ENCODE measurements at regions not wholly inside any gene's neighbourhood (a gene's known extent, or its start where the extent isn't known, plus 50 kb on each side); places are given as distances from the start of the nearest gene placed in this dataset.
"Not testable (repeated sequence)": the region's sequence is repeated elsewhere in the genome, so short reads cannot be mapped to it uniquely, and the experiment has no call there.

DNA sequence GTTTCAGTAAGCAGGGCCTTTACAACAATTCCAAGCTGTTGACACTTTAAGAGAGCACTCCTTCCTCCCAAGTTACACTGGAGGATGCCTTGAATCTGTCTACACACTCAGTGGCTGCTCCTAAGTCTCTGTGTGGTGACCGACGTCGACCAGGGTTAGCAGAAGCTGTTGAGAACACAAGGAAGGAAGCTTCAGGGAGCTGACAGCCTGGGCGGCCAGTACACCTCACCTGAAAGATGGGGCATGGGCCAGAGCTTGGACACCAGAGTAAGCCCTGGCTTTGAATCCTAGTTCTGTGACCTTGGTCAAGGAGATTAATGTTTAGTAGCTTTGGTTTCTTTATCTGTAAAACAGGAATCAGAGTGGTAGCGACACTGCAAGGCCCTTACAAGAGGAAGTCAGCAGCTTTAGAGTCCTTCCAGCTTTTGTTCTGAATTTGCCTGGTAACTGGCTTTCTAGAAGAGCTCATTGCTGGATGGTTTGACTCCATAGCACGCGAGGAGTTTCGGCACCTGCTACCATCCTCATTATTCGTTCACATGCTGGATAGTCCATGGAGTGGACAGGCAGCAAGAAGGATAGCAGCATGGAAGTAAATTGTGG is 214.2 kb downstream of the FGF9 start:
- H3K9me3 Mint-ChIP-seq = no peaks in the 10 kb centered on the region
- peaks cover 6% of the 10 kb centered on the region for H3K4me1 Mint-ChIP-seq (ENCODE audit: low read depth)
- ChIA-PET CTCF (interaction anchor here (1.0 to 1.3 kb wide), 2 partner anchors 13 to 247 kb away, joined by 3 to 4 read pairs; no protein-coding TSS in a partner anchor), POLR2A (no interaction called here)
- no peak overlapping the region for H3K4me3 Mint-ChIP-seq
- intact Hi-C loops (cut with micrococcal nuclease) = no loop called here
- H3K36me3 Mint-ChIP-seq = no peaks in the 10 kb centered on the region
- H3K27me3 Mint-ChIP-seq = no peaks in the 10 kb centered on the region
- DNase-seq = no peak
- no peak overlapping the region for H3K27ac Mint-ChIP-seq

GRCh38 chr13:21885714-21886224 is 214.9 kb downstream of the FGF9 start:
- Mint-ChIP-seq H3K27ac (no peak overlapping the region), H3K4me1 (ENCODE audit: low read depth) (peaks cover 6% of the 10 kb centered on the region), H3K36me3 (no peaks in the 10 kb centered on the region), H3K9me3 (no peaks in the 10 kb centered on the region), H3K4me3 (no peak overlapping the region), H3K27me3 (no peaks in the 10 kb centered on the region)
- ChIA-PET CTCF (interaction anchor here (1.0 to 1.3 kb wide), 2 partner anchors 13 to 247 kb away, joined by 3 to 4 read pairs; no protein-coding TSS in a partner anchor), POLR2A (no interaction called here)
- DNase-seq = no peak
- intact Hi-C loops (cut with micrococcal nuclease) = no loop called here

DNA sequence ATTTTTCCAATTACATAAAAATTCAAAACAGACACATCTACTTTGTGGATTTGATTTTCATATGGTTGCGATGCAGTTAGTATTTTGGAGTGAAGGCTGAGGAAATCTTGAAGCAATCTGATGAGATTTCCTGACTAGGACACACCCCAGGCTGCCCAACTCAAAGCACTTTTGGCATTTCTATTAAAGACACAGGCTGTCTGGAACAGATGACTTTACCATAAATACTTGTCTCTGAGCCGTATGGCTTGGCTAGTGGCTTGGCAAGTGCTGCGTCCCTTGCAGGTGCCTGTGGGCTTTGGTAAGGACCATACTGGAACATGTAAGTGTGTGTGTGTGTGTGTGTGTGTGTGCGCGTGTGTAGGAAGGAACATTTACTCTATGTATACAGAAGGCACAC is 218.8 kb downstream of the FGF9 start:
- no peaks in the 10 kb centered on the region for H3K36me3 Mint-ChIP-seq
- H3K4me1 Mint-ChIP-seq (ENCODE audit: low read depth) = peaks cover 6% of the 10 kb centered on the region
- no peaks in the 10 kb centered on the region for H3K9me3 Mint-ChIP-seq
- DNase-seq = no peak
- no peak overlapping the region for H3K27ac Mint-ChIP-seq
- H3K27me3 Mint-ChIP-seq = no peaks in the 10 kb centered on the region
- H3K4me3 Mint-ChIP-seq = no peak overlapping the region
- ChIA-PET POLR2A (no interaction called here), CTCF (no interaction called here)
- intact Hi-C loops (cut with micrococcal nuclease) = no loop called here

DNA sequence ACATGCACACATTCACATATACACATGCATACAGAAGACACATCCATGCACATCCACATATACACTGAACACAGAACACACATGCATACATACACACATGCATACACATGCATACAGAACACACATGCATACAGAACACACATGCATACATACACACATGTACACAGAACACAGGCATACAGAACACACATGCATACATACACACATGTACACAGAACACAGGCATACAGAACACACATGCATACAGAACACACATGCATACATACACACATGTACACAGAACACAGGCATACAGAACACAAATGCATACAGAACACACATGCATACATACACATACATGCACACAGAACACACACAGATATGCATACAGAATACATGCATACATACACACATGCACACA is 219.3 kb downstream of the FGF9 start:
- H3K4me1 Mint-ChIP-seq (ENCODE audit: low read depth); H3K4me3 Mint-ChIP-seq; H3K9me3 Mint-ChIP-seq; H3K27me3 Mint-ChIP-seq; DNase-seq; H3K27ac Mint-ChIP-seq; POLR2A ChIA-PET; H3K36me3 Mint-ChIP-seq; intact Hi-C loops (cut with micrococcal nuclease); CTCF ChIA-PET: not testable (repeated sequence)

DNA sequence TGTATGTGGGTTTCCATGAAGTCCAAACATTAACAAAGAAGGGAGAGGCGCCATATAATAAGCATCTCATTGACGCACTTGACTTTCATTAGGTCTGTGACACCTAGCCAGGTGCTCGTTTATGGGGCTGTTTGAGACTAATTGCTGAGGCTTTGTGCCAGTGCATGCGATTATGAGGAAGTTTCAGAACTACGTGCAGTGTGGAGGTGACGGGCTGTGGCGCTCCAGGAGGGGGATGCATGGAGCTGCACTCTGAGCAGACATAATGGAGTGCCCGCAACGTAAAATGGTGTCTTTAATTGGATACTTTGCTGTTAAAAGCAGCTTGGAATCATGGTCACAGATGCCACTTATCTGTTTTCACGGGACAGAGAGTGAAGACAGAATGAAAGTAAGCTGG is 223.2 kb downstream of the FGF9 start:
- H3K27me3 Mint-ChIP-seq = no peaks in the 10 kb centered on the region
- intact Hi-C loops (cut with micrococcal nuclease) = no loop called here
- DNase-seq = no peak
- no peaks in the 10 kb centered on the region for H3K9me3 Mint-ChIP-seq
- CTCF ChIA-PET = no interaction called here
- H3K36me3 Mint-ChIP-seq = no peaks in the 10 kb centered on the region
- POLR2A ChIA-PET = no interaction called here
- H3K4me3 Mint-ChIP-seq = no peak overlapping the region
- H3K4me1 Mint-ChIP-seq (ENCODE audit: low read depth) = no peaks in the 10 kb centered on the region
- H3K27ac Mint-ChIP-seq = no peak overlapping the region

DNA sequence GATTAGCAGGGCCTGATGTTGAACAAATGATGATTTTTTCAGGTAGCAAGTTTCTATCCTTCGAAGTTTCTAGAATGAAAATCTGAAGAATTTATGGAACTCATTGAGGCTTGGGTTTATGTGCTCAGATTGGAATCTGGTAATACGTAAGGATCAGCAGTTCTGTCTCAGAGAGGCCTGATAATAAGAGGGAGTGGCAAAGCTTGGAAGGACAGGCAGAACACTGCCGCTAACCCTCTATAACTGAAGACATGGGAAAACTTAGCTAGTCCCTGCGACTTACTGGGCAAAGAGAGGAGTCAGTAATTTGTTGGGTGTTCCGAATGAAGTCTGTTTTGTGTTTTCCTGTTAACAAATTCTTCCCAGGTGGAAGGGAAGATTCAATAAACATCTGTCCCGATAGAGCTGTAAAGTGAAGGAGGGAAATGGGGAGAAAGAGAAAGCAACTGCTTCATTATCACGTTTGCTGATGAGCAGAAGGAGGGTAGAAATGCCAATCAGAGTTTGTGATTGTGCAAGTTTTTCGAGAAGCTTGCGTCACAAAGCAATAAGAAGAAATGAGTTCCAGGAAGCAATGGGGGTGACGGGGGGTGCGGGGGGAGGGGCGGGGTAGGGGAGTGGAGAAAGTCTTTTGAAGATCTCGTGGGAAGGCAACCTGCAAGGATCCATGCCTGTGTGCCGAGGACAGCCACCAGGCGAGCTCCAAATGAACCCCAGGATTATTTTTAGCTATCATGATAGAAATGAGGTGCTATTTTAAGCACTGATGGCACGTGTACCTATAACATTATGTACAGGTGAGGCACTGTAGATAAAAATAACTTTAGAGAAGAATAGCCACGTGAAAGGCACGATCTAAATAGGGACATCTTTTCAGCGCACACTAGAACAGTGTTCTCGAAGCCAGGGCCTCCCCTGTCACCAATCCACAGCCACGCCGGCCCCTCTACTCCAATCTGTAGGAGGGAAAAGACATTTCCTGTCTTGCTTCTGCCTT is 224.1 kb downstream of the FGF9 start:
- ChIA-PET CTCF (no interaction called here), POLR2A (no interaction called here)
- no peak for DNase-seq
- Mint-ChIP-seq H3K36me3 (no peaks in the 10 kb centered on the region), H3K4me3 (no peak overlapping the region), H3K4me1 (ENCODE audit: low read depth) (no peaks in the 10 kb centered on the region), H3K27me3 (no peaks in the 10 kb centered on the region), H3K9me3 (no peaks in the 10 kb centered on the region), H3K27ac (no peak overlapping the region)
- intact Hi-C loops (cut with micrococcal nuclease) = no loop called here

GRCh38 chr13:21895779-21896178 is 224.9 kb downstream of the FGF9 start:
- no peaks in the 10 kb centered on the region for H3K36me3 Mint-ChIP-seq
- H3K9me3 Mint-ChIP-seq = no peaks in the 10 kb centered on the region
- ChIA-PET CTCF (no interaction called here), POLR2A (no interaction called here)
- no peak overlapping the region for H3K4me3 Mint-ChIP-seq
- no peak overlapping the region for H3K27ac Mint-ChIP-seq
- intact Hi-C loops (cut with micrococcal nuclease) = no loop called here
- H3K4me1 Mint-ChIP-seq (ENCODE audit: low read depth) = no peaks in the 10 kb centered on the region
- no peaks in the 10 kb centered on the region for H3K27me3 Mint-ChIP-seq
- DNase-seq = no peak

DNA sequence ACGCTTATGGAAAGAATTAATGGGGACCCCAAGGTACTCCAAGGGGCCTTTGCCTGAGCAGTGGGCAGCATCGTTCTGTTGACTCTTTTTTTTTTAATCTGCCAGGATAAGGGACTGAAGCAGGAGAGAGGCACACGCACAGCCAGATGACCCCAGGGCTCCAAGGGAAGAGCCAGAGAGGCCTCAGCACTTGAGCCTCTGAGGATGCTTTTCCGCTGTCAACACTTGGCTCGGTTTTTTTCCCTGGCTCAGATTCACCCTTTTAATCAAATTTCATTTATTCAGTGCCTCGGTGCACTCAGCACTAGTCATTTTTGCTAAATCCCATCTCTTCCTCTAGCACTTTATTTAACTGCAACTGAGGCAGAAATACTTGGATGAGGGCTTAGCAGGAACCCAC is 226.3 kb downstream of the FGF9 start:
- intact Hi-C loops (cut with micrococcal nuclease) = no loop called here
- Mint-ChIP-seq H3K27me3 (no peaks in the 10 kb centered on the region), H3K4me1 (ENCODE audit: low read depth) (no peaks in the 10 kb centered on the region), H3K9me3 (no peaks in the 10 kb centered on the region), H3K27ac (no peak overlapping the region), H3K4me3 (no peak overlapping the region), H3K36me3 (no peaks in the 10 kb centered on the region)
- no peak for DNase-seq
- ChIA-PET CTCF (no interaction called here), POLR2A (no interaction called here)

- POLR2A ChIA-PET = no interaction called here
- H3K36me3 Mint-ChIP-seq = no peaks in the 10 kb centered on the region
- DNase-seq = no peak
- intact Hi-C loops (cut with micrococcal nuclease) = no loop called here
- no peak overlapping the region for H3K4me3 Mint-ChIP-seq
- no peaks in the 10 kb centered on the region for H3K27me3 Mint-ChIP-seq
- H3K27ac Mint-ChIP-seq = no peak overlapping the region
- no peaks in the 10 kb centered on the region for H3K9me3 Mint-ChIP-seq
- CTCF ChIA-PET = interaction anchor here (1.4 kb wide), 1 partner anchor 13 kb away, joined by 3 read pairs; no protein-coding TSS in a partner anchor
- no peaks in the 10 kb centered on the region for H3K4me1 Mint-ChIP-seq (ENCODE audit: low read depth)
Observed at GRCh38 chr13:21898459-21898858, 227.6 kb downstream of the FGF9 start.

DNA sequence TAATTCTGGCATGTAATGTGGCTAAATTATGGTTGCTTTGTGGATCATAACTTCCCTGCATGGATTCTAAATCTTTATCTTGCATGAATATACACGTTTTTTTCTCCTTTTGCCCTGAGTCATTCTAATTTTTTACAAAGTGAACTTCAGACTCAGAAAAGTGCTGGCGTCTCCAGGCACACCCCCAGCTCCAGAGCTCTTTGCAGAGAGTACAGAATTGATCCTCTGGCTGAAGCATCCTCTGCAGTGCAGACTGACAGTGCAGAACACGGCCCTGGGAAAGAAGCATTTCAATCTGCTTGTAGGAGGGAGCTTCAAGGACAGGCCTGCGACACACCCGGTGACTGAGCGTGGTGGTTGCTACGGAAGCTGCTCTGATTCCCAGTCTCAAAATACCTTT is 228.1 kb downstream of the FGF9 start:
- H3K27me3 Mint-ChIP-seq = no peaks in the 10 kb centered on the region
- no peak overlapping the region for H3K4me3 Mint-ChIP-seq
- POLR2A ChIA-PET = no interaction called here
- no peaks in the 10 kb centered on the region for H3K4me1 Mint-ChIP-seq (ENCODE audit: low read depth)
- H3K36me3 Mint-ChIP-seq = no peaks in the 10 kb centered on the region
- DNase-seq = no peak
- CTCF ChIA-PET = interaction anchor here (1.4 kb wide), 1 partner anchor 14 kb away, joined by 3 read pairs; no protein-coding TSS in a partner anchor
- no peaks in the 10 kb centered on the region for H3K9me3 Mint-ChIP-seq
- intact Hi-C loops (cut with micrococcal nuclease) = no loop called here
- H3K27ac Mint-ChIP-seq = no peak overlapping the region

GRCh38 chr13:21901336-21901735 is 230.5 kb downstream of the FGF9 start:
- DNase-seq = no peak
- no peaks in the 10 kb centered on the region for H3K27me3 Mint-ChIP-seq
- no peaks in the 10 kb centered on the region for H3K9me3 Mint-ChIP-seq
- POLR2A ChIA-PET = no interaction called here
- H3K36me3 Mint-ChIP-seq = no peaks in the 10 kb centered on the region
- no peak overlapping the region for H3K4me3 Mint-ChIP-seq
- H3K4me1 Mint-ChIP-seq (ENCODE audit: low read depth) = no peaks in the 10 kb centered on the region
- CTCF ChIA-PET = no interaction called here
- intact Hi-C loops (cut with micrococcal nuclease) = no loop called here
- no peak overlapping the region for H3K27ac Mint-ChIP-seq

GRCh38 chr13:21901811-21902708 is 231.2 kb downstream of the FGF9 start:
- Mint-ChIP-seq H3K27ac (no peak overlapping the region), H3K9me3 (no peaks in the 10 kb centered on the region), H3K27me3 (no peaks in the 10 kb centered on the region), H3K36me3 (no peaks in the 10 kb centered on the region), H3K4me3 (no peak overlapping the region), H3K4me1 (ENCODE audit: low read depth) (no peaks in the 10 kb centered on the region)
- CTCF ChIA-PET = no interaction called here
- no peak for DNase-seq
- intact Hi-C loops (cut with micrococcal nuclease) = no loop called here
- POLR2A ChIA-PET = no interaction called here

All from activated CD4-positive, alpha-beta memory T cell treated with anti-CD3 and anti-CD28 coated beads for 36 hours (primary cell).